Fibroblast of lung (primary cell): ENCODE measurements at regions not wholly inside any gene's neighbourhood (a gene's known extent, or its start where the extent isn't known, plus 50 kb on each side); places are given as distances from the start of the nearest gene placed in this dataset.

Source experiments
- DNase-seq, 2 donors: peaks; one replicate each; pipeline versions ENCODE4 v3.0.0 to v3.0.0-alpha.2; 2010; ENCODE audit warnings: low read depth in 2 of 2
- H2AFZ ChIP-seq: 2 replicates; pipeline ENCODE4 v1.5.1; 2012; ENCODE audit warnings: low read length, control low read depth, inconsistent platforms
- H3K27ac ChIP-seq: 2 replicates; pipeline ENCODE4 v1.5.1; 2011; ENCODE audit warnings: low read length, control low read depth; ENCODE audit not compliant: insufficient read depth
- H3K27me3 ChIP-seq: 2 replicates; pipeline ENCODE4 v1.5.1; 2011; ENCODE audit warnings: mild to moderate bottlenecking, low read length; ENCODE audit not compliant: control insufficient read depth, insufficient read depth
- H3K36me3 ChIP-seq: 2 replicates; pipeline ENCODE4 v1.5.1; 2011; ENCODE audit warnings: low read length; ENCODE audit not compliant: control insufficient read depth, insufficient read depth
- H3K4me1 ChIP-seq: 2 replicates; pipeline ENCODE4 v1.5.1; 2011; ENCODE audit warnings: low read length; ENCODE audit not compliant: control insufficient read depth, insufficient read depth; ENCODE audit errors: extremely low read depth
- H3K4me2 ChIP-seq: 2 replicates; pipeline ENCODE4 v1.5.1; 2011; ENCODE audit warnings: low read length, control low read depth; ENCODE audit not compliant: insufficient read depth; ENCODE audit errors: extremely low read depth
- H3K4me3 ChIP-seq, 4 experiments: fragments of 200-600 bp in 1 of 4; sonication (generic) in 1 of 4; replicated peaks in 1 of 4; 2 replicates each; pipeline ENCODE4 v1.5.1; 2011 to 2016; ENCODE audit warnings: low read length in 4 of 4, low read depth in 3 of 4, mild to moderate bottlenecking in 3 of 4, control low read depth in 2 of 4, inconsistent platforms in 1 of 4, mixed read lengths in 1 of 4; ENCODE audit not compliant: insufficient read depth in 1 of 4; ENCODE audit errors: control extremely low read depth in 1 of 4
- H3K79me2 ChIP-seq: 2 replicates; pipeline ENCODE4 v1.5.1; 2012; ENCODE audit warnings: mild to moderate bottlenecking, low read length, inconsistent platforms; ENCODE audit not compliant: control insufficient read depth, insufficient read depth
- H3K9ac ChIP-seq: 2 replicates; pipeline ENCODE4 v1.5.1; 2011; ENCODE audit warnings: mild to moderate bottlenecking, low read length, control low read depth; ENCODE audit not compliant: insufficient read depth
- H3K9me3 ChIP-seq: 2 replicates; pipeline ENCODE4 v1.5.1; 2012; ENCODE audit warnings: low read depth, low read length; ENCODE audit not compliant: control insufficient read depth, insufficient read depth
- H4K20me1 ChIP-seq: 2 replicates; pipeline ENCODE4 v1.5.1; 2011; ENCODE audit warnings: low read length; ENCODE audit not compliant: control insufficient read depth, insufficient read depth; ENCODE audit errors: extremely low read depth
- CTCF ChIP-seq, 2 donors: IDR thresholded peaks in 1 of 2; conservative IDR thresholded peaks in 1 of 2; 1 replicate in 1 of 2; 2 replicates in 1 of 2; pipeline ENCODE4 v1.5.1; 2011 to 2012; ENCODE audit warnings: low read length in 2 of 2, control low read depth in 1 of 2, inconsistent platforms in 1 of 2, low read depth in 1 of 2, mild to moderate bottlenecking in 1 of 2
- EZH2 ChIP-seq: IDR thresholded peaks from 2 replicates; pipeline ENCODE4 v1.5.1; 2012; ENCODE audit warnings: low read length, control low read depth, mild to moderate bottlenecking; ENCODE audit errors: missing control alignments

GRCh38 chr19:56927294-56927693, 86.8 kb upstream of the PEG3 start:
- DNase-seq = no peak
- Histone ChIP-seq H3K79me2 (no peaks in the 10 kb centered on the region), H3K36me3 (no peaks in the 10 kb centered on the region), H3K4me2 (no peak overlapping the region), H3K4me3 (no peak overlapping the region), H3K27me3 (no peaks in the 10 kb centered on the region), H3K27ac (no peak overlapping the region), H3K9me3 (no peaks in the 10 kb centered on the region), H4K20me1 (no peaks in the 10 kb centered on the region), H3K4me1 (no peaks in the 10 kb centered on the region), H2AFZ (no peak overlapping the region), H3K9ac (no peak overlapping the region)
- no peak for TF ChIP-seq CTCF (conservative IDR thresholded peaks at IDR 0.05 in 1 of 2, IDR thresholded peaks at IDR 0.05 in 1 of 2; ENCODE audit: low read depth in 1 of 2, low read length in 2 of 2)
- TF ChIP-seq EZH2 = no peak

GRCh38 chr19:56927791-56928207, 87.3 kb upstream of the PEG3 start:
- Histone ChIP-seq H3K4me2 (no peak overlapping the region), H3K36me3 (no peaks in the 10 kb centered on the region), H3K27ac (no peak overlapping the region), H3K79me2 (no peaks in the 10 kb centered on the region), H2AFZ (no peak overlapping the region), H3K4me3 (no peak overlapping the region), H3K9me3 (no peaks in the 10 kb centered on the region), H3K9ac (no peak overlapping the region), H3K27me3 (no peaks in the 10 kb centered on the region), H4K20me1 (no peaks in the 10 kb centered on the region), H3K4me1 (no peaks in the 10 kb centered on the region)
- no peak for DNase-seq
- TF ChIP-seq EZH2 (no peak), CTCF (conservative IDR thresholded peaks at IDR 0.05 in 1 of 2, IDR thresholded peaks at IDR 0.05 in 1 of 2; ENCODE audit: low read depth in 1 of 2, low read length in 2 of 2) (no peak)

- H3K79me2 ChIP-seq = no peaks in the 10 kb centered on the region
- H2AFZ ChIP-seq = no peak overlapping the region
- H3K4me2 ChIP-seq = no peak overlapping the region
- H3K27me3 ChIP-seq = no peaks in the 10 kb centered on the region
- no peak overlapping the region for H3K4me3 ChIP-seq
- no peak for DNase-seq
- H3K36me3 ChIP-seq = no peaks in the 10 kb centered on the region
- no peaks in the 10 kb centered on the region for H4K20me1 ChIP-seq
- no peak overlapping the region for H3K27ac ChIP-seq
- TF ChIP-seq CTCF (conservative IDR thresholded peaks at IDR 0.05 in 1 of 2, IDR thresholded peaks at IDR 0.05 in 1 of 2; ENCODE audit: low read depth in 1 of 2, low read length in 2 of 2) = no peak
- no peak for TF ChIP-seq EZH2
- no peaks in the 10 kb centered on the region for H3K4me1 ChIP-seq
- no peak overlapping the region for H3K9ac ChIP-seq
- H3K9me3 ChIP-seq = no peaks in the 10 kb centered on the region
Observed at GRCh38 chr19:56930647-56931535, 90.4 kb upstream of the PEG3 start.
